GM23338 (cell line): ENCODE measurements at regions not wholly inside any gene's neighbourhood (a gene's known extent, or its start where the extent isn't known, plus 50 kb on each side); places are given as distances from the start of the nearest gene placed in this dataset.

ENCODE experiments used
- ATAC-seq: fragments of 200-7000 bp; cut with Tn5 transposase; 3 replicates; pipeline ENCODE4 v1.9.1; 2020
- DNase-seq: peaks from one replicate; pipeline ENCODE4 v3.0.0-alpha.2; 2015; ENCODE audit warnings: low spot score
- H2AFZ ChIP-seq: fragments of 200-600 bp; sonication (generic); 2 replicates; pipeline ENCODE4 v1.8.0; 2016; ENCODE audit warnings: antibody characterized with exemption, mild to moderate bottlenecking, moderate library complexity
- H3F3A ChIP-seq: fragments of 200-600 bp; sonication (generic); replicated peaks from 2 replicates; pipeline ENCODE4 v1.8.0; 2017; ENCODE audit warnings: antibody characterized with exemption, mixed run types, low read depth
- H3K27ac ChIP-seq: fragments of 200-600 bp; sonication (generic); 2 replicates; pipeline ENCODE4 v1.6.1; 2016; ENCODE audit warnings: low read depth
- H3K27me3 ChIP-seq: fragments of 200-600 bp; sonication (generic); 2 replicates; pipeline ENCODE4 v1.8.0; 2016; ENCODE audit warnings: mild to moderate bottlenecking, mixed run types, moderate library complexity; ENCODE audit not compliant: insufficient read depth
- H3K36me3 ChIP-seq: fragments of 200-600 bp; sonication (generic); 2 replicates; pipeline ENCODE4 v1.8.0; 2016; ENCODE audit warnings: mild to moderate bottlenecking; ENCODE audit not compliant: insufficient read depth
- H3K4me1 ChIP-seq: fragments of 200-600 bp; sonication (generic); 2 replicates; pipeline ENCODE4 v1.8.0; 2016; ENCODE audit warnings: mild to moderate bottlenecking, moderate library complexity; ENCODE audit not compliant: insufficient read depth
- H3K4me2 ChIP-seq: fragments of 200-600 bp; sonication (generic); 2 replicates; pipeline ENCODE4 v1.7.1; 2017; ENCODE audit warnings: mixed run types
- H3K4me3 ChIP-seq: fragments of 200-600 bp; sonication (generic); 2 replicates; pipeline ENCODE4 v1.6.1; 2016; ENCODE audit warnings: mixed run types
- H3K79me2 ChIP-seq: fragments of 200-600 bp; sonication (generic); replicated peaks from 2 replicates; pipeline ENCODE4 v1.8.0; 2017; ENCODE audit warnings: mild to moderate bottlenecking; ENCODE audit not compliant: insufficient read depth
- H3K9me2 ChIP-seq: fragments of 200-600 bp; sonication (generic); 2 replicates; pipeline ENCODE4 v1.8.0; 2017; ENCODE audit not compliant: insufficient read depth
- H4K20me1 ChIP-seq: fragments of 200-600 bp; sonication (generic); replicated peaks from 2 replicates; pipeline ENCODE4 v1.8.0; 2017; ENCODE audit warnings: mild to moderate bottlenecking; ENCODE audit not compliant: insufficient read depth
- H3K27ac Mint-ChIP-seq: 2 replicates; pipeline ENCODE4 v1.8.0; 2020; ENCODE audit warnings: inconsistent platforms, mild to moderate bottlenecking, moderate library complexity, mixed read lengths
- H3K27me3 Mint-ChIP-seq: 3 replicates; pipeline ENCODE4 v1.8.0; 2022; ENCODE audit warnings: low read depth, mild to moderate bottlenecking, moderate library complexity, mixed read lengths, inconsistent platforms; ENCODE audit not compliant: insufficient read depth, poor library complexity
- H3K36me3 Mint-ChIP-seq: 3 replicates; pipeline ENCODE4 v1.8.0; 2021; ENCODE audit warnings: low read depth, mild to moderate bottlenecking, inconsistent platforms, moderate library complexity, mixed read lengths
- H3K4me1 Mint-ChIP-seq: 3 replicates; pipeline ENCODE4 v1.8.0; 2020; ENCODE audit warnings: mild to moderate bottlenecking, inconsistent platforms, mixed read lengths
- H3K4me3 Mint-ChIP-seq: 3 replicates; pipeline ENCODE4 v1.8.0; 2021; ENCODE audit warnings: moderate library complexity, mild to moderate bottlenecking, inconsistent platforms, mixed read lengths
- H3K9me3 Mint-ChIP-seq: 3 replicates; pipeline ENCODE4 v1.8.0; 2020; ENCODE audit warnings: moderate library complexity, mild to moderate bottlenecking, inconsistent platforms, mixed read lengths
- CREB1 ChIP-seq: fragments of 250-450 bp; sonication (Bioruptor Pico); IDR thresholded peaks from 2 replicates; pipeline ENCODE4 v1.5.0; 2020; ENCODE audit warnings: low read depth, mild to moderate bottlenecking, moderate library complexity
- EZH2 ChIP-seq: fragments of 200-600 bp; sonication (generic); IDR thresholded peaks from one replicate; pipeline ENCODE4 v1.8.0; 2017; ENCODE audit warnings: antibody characterized with exemption, mild to moderate bottlenecking, low read depth; ENCODE audit not compliant: unreplicated experiment
- EZH2phosphoT487 ChIP-seq: fragments of 200-600 bp; sonication (generic); IDR thresholded peaks from one replicate; pipeline ENCODE4 v1.8.1; 2018; ENCODE audit warnings: antibody characterized with exemption; ENCODE audit not compliant: unreplicated experiment
- JUNB ChIP-seq: IDR thresholded peaks from one replicate; pipeline ENCODE4 v1.6.1; 2016; ENCODE audit warnings: antibody characterized with exemption; ENCODE audit not compliant: unreplicated experiment
- NANOG ChIP-seq: IDR thresholded peaks from 2 replicates; pipeline ENCODE4 v1.6.1; 2016; ENCODE audit warnings: antibody characterized with exemption, borderline replicate concordance
- POLR2AphosphoS5 ChIP-seq: IDR thresholded peaks from 2 replicates; pipeline ENCODE4 v1.6.1; 2016; ENCODE audit warnings: antibody characterized with exemption, low read depth
- STAT1 ChIP-seq: IDR thresholded peaks from one replicate; pipeline ENCODE4 v1.6.1; 2016; ENCODE audit warnings: antibody characterized with exemption; ENCODE audit not compliant: unreplicated experiment
- ZNF114 ChIP-seq: fragments of 250-450 bp; sonication (Bioruptor Pico); IDR thresholded peaks from 2 replicates; pipeline ENCODE4 v1.5.0; 2020; ENCODE audit warnings: mild to moderate bottlenecking, moderate library complexity
- ZNF331 ChIP-seq: fragments of 250-450 bp; sonication (Bioruptor Pico); IDR thresholded peaks from 2 replicates; pipeline ENCODE4 v1.5.0; 2020; ENCODE audit warnings: low read depth, mild to moderate bottlenecking, moderate library complexity
- TF ChIP-seq, protein P1 (sequence below): IDR thresholded peaks from 2 replicates; pipeline ENCODE4 v1.6.1; 2016; ENCODE audit warnings: antibody characterized with exemption
- TF ChIP-seq, protein P2 (sequence below), 2 experiments: fragments of 200-600 bp in 1 of 2; sonication (generic) in 1 of 2; conservative IDR thresholded peaks; 2 replicates each; pipeline versions ENCODE4 v1.5.1 to v1.6.1; 2016 to 2017; ENCODE audit warnings: antibody characterized with exemption in 2 of 2, low read depth in 2 of 2, mild to moderate bottlenecking in 2 of 2, moderate library complexity in 1 of 2
- TF ChIP-seq, protein P3 (sequence below): fragments of 250-450 bp; sonication (Bioruptor Pico); IDR thresholded peaks from 2 replicates; pipeline ENCODE4 v1.5.0; 2020; ENCODE audit warnings: mild to moderate bottlenecking, moderate library complexity
- TF ChIP-seq, protein P4 (sequence below): IDR thresholded peaks from one replicate; pipeline ENCODE4 v1.6.1; 2018; ENCODE audit warnings: antibody characterized with exemption; ENCODE audit not compliant: unreplicated experiment

DNA sequence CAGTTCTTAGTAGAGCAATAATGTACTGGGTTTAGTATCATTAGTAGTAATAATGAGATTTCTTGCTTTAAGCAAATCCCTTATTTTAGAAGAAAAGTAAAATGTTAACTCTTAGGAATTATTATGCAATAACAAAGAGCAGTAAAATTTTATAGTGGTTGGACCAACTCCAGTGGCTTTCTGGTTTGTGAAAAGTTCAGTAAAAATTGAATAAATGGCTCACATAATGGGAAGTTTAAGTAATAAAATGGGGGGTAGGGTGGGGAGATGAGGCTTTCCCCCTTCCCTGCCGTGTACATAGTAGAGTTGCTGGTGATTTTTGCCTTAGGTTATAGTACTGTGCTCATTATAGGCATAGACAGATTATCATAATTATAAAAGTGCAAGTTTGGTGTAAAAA lies 250.5 kb upstream of the ATP2B1 start:
- H3K36me3 ChIP-seq: no peaks in the 10 kb centered on the region
- H3K27ac ChIP-seq: no peak overlapping the region
- Mint-ChIP-seq H3K27ac (no peak overlapping the region), H3K27me3 (peaks cover 2% of the 10 kb centered on the region), H3K4me1 (peaks cover 2% of the 10 kb centered on the region; the same call in 2 of the 3 replicates), H3K4me3 (no peak overlapping the region), H3K9me3 (no peaks in the 10 kb centered on the region), H3K36me3 (no peaks in the 10 kb centered on the region)
- DNase-seq: no peak
- H2AFZ ChIP-seq: no peak overlapping the region
- no peaks in the 10 kb centered on the region for H3K79me2 ChIP-seq
- H3K9me2 ChIP-seq: no peaks in the 10 kb centered on the region
- no peaks in the 10 kb centered on the region for H3K4me1 ChIP-seq
- no peak for TF ChIP-seq JUNB
- TF ChIP-seq ZNF114 (CRISPR knock-in tag): no peak
- TF ChIP-seq, protein P1, sequence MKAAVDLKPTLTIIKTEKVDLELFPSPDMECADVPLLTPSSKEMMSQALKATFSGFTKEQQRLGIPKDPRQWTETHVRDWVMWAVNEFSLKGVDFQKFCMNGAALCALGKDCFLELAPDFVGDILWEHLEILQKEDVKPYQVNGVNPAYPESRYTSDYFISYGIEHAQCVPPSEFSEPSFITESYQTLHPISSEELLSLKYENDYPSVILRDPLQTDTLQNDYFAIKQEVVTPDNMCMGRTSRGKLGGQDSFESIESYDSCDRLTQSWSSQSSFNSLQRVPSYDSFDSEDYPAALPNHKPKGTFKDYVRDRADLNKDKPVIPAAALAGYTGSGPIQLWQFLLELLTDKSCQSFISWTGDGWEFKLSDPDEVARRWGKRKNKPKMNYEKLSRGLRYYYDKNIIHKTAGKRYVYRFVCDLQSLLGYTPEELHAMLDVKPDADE: no peak
- TF ChIP-seq EZH2phosphoT487: no peak
- no peak for TF ChIP-seq NANOG
- TF ChIP-seq STAT1: no peak
- no peak for TF ChIP-seq POLR2AphosphoS5
- TF ChIP-seq, protein P2, sequence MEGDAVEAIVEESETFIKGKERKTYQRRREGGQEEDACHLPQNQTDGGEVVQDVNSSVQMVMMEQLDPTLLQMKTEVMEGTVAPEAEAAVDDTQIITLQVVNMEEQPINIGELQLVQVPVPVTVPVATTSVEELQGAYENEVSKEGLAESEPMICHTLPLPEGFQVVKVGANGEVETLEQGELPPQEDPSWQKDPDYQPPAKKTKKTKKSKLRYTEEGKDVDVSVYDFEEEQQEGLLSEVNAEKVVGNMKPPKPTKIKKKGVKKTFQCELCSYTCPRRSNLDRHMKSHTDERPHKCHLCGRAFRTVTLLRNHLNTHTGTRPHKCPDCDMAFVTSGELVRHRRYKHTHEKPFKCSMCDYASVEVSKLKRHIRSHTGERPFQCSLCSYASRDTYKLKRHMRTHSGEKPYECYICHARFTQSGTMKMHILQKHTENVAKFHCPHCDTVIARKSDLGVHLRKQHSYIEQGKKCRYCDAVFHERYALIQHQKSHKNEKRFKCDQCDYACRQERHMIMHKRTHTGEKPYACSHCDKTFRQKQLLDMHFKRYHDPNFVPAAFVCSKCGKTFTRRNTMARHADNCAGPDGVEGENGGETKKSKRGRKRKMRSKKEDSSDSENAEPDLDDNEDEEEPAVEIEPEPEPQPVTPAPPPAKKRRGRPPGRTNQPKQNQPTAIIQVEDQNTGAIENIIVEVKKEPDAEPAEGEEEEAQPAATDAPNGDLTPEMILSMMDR (conservative IDR thresholded peaks at IDR 0.05; ENCODE audit: low read depth in 2 of 2): no peak
- TF ChIP-seq, protein P3, sequence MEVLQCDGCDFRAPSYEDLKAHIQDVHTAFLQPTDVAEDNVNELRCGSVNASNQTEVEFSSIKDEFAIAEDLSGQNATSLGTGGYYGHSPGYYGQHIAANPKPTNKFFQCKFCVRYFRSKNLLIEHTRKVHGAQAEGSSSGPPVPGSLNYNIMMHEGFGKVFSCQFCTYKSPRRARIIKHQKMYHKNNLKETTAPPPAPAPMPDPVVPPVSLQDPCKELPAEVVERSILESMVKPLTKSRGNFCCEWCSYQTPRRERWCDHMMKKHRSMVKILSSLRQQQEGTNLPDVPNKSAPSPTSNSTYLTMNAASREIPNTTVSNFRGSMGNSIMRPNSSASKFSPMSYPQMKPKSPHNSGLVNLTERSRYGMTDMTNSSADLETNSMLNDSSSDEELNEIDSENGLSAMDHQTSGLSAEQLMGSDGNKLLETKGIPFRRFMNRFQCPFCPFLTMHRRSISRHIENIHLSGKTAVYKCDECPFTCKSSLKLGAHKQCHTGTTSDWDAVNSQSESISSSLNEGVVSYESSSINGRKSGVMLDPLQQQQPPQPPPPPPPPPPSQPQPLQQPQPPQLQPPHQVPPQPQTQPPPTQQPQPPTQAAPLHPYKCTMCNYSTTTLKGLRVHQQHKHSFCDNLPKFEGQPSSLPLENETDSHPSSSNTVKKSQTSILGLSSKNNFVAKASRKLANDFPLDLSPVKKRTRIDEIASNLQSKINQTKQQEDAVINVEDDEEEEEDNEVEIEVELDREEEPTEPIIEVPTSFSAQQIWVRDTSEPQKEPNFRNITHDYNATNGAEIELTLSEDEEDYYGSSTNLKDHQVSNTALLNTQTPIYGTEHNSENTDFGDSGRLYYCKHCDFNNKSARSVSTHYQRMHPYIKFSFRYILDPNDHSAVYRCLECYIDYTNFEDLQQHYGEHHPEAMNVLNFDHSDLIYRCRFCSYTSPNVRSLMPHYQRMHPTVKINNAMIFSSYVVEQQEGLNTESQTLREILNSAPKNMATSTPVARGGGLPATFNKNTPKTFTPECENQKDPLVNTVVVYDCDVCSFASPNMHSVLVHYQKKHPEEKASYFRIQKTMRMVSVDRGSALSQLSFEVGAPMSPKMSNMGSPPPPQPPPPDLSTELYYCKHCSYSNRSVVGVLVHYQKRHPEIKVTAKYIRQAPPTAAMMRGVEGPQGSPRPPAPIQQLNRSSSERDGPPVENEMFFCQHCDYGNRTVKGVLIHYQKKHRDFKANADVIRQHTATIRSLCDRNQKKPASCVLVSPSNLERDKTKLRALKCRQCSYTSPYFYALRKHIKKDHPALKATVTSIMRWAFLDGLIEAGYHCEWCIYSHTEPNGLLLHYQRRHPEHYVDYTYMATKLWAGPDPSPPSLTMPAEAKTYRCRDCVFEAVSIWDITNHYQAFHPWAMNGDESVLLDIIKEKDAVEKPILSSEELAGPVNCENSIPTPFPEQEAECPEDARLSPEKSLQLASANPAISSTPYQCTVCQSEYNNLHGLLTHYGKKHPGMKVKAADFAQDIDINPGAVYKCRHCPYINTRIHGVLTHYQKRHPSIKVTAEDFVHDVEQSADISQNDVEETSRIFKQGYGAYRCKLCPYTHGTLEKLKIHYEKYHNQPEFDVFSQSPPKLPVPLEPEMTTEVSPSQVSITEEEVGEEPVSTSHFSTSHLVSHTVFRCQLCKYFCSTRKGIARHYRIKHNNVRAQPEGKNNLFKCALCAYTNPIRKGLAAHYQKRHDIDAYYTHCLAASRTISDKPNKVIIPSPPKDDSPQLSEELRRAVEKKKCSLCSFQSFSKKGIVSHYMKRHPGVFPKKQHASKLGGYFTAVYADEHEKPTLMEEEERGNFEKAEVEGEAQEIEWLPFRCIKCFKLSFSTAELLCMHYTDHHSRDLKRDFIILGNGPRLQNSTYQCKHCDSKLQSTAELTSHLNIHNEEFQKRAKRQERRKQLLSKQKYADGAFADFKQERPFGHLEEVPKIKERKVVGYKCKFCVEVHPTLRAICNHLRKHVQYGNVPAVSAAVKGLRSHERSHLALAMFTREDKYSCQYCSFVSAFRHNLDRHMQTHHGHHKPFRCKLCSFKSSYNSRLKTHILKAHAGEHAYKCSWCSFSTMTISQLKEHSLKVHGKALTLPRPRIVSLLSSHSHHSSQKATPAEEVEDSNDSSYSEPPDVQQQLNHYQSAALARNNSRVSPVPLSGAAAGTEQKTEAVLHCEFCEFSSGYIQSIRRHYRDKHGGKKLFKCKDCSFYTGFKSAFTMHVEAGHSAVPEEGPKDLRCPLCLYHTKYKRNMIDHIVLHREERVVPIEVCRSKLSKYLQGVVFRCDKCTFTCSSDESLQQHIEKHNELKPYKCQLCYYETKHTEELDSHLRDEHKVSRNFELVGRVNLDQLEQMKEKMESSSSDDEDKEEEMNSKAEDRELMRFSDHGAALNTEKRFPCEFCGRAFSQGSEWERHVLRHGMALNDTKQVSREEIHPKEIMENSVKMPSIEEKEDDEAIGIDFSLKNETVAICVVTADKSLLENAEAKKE (CRISPR knock-in tag): no peak
- TF ChIP-seq, protein P4, sequence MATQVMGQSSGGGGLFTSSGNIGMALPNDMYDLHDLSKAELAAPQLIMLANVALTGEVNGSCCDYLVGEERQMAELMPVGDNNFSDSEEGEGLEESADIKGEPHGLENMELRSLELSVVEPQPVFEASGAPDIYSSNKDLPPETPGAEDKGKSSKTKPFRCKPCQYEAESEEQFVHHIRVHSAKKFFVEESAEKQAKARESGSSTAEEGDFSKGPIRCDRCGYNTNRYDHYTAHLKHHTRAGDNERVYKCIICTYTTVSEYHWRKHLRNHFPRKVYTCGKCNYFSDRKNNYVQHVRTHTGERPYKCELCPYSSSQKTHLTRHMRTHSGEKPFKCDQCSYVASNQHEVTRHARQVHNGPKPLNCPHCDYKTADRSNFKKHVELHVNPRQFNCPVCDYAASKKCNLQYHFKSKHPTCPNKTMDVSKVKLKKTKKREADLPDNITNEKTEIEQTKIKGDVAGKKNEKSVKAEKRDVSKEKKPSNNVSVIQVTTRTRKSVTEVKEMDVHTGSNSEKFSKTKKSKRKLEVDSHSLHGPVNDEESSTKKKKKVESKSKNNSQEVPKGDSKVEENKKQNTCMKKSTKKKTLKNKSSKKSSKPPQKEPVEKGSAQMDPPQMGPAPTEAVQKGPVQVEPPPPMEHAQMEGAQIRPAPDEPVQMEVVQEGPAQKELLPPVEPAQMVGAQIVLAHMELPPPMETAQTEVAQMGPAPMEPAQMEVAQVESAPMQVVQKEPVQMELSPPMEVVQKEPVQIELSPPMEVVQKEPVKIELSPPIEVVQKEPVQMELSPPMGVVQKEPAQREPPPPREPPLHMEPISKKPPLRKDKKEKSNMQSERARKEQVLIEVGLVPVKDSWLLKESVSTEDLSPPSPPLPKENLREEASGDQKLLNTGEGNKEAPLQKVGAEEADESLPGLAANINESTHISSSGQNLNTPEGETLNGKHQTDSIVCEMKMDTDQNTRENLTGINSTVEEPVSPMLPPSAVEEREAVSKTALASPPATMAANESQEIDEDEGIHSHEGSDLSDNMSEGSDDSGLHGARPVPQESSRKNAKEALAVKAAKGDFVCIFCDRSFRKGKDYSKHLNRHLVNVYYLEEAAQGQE: no peak
- no peak for TF ChIP-seq CREB1 (CRISPR knock-in tag)
- TF ChIP-seq ZNF331: no peak
- no peak for TF ChIP-seq EZH2
- no peaks in the 10 kb centered on the region for H4K20me1 ChIP-seq
- H3K4me2 ChIP-seq: no peak overlapping the region
- no peaks in the 10 kb centered on the region for H3K27me3 ChIP-seq
- H3F3A ChIP-seq: no peaks in the 10 kb centered on the region
- no peak for ATAC-seq
- no peak overlapping the region for H3K4me3 ChIP-seq
